VCaP (cell line): ENCODE measurements at regions not wholly inside any gene's neighbourhood (a gene's known extent, or its start where the extent isn't known, plus 50 kb on each side); places are given as distances from the start of the nearest gene placed in this dataset.

Experiments
- H3K27ac ChIP-seq: fragments of 450-650 bp; 2 replicates; pipeline ENCODE4 v1.5.1; 2017
- CTCF ChIP-seq: fragments of 450-650 bp; conservative IDR thresholded peaks from 2 replicates; pipeline ENCODE4 v1.5.1; 2017; ENCODE audit warnings: mild to moderate bottlenecking, moderate library complexity

- TF ChIP-seq CTCF: no peak
- H3K27ac ChIP-seq: no peak overlapping the region
Measured at GRCh38 chr6:92362404-92362803, 1057.0 kb downstream of the EPHA7 start.

GRCh38 chr6:92361990-92362389 lies 1057.4 kb downstream of the EPHA7 start:
- TF ChIP-seq CTCF: no peak
- H3K27ac ChIP-seq: no peak overlapping the region

GRCh38 chr6:92354270-92354829 lies 1065.0 kb downstream of the EPHA7 start:
- TF ChIP-seq CTCF: no peak
- H3K27ac ChIP-seq: no peak overlapping the region

GRCh38 chr6:92352130-92352529 lies 1067.2 kb downstream of the EPHA7 start:
- TF ChIP-seq CTCF: no peak

GRCh38 chr6:92341201-92341600 lies 1078.2 kb downstream of the EPHA7 start:
- no peak for TF ChIP-seq CTCF

More at GRCh38 chr6:92352130-92352529, 1067.2 kb downstream of the EPHA7 start:
- H3K27ac ChIP-seq: no peak overlapping the region

GRCh38 chr6:92339936-92340640 lies 1079.3 kb downstream of the EPHA7 start:
- H3K27ac ChIP-seq: no peak overlapping the region

More at GRCh38 chr6:92341201-92341600, 1078.2 kb downstream of the EPHA7 start:
- H3K27ac ChIP-seq: no peak overlapping the region

GRCh38 chr6:92337571-92337970 lies 1081.8 kb downstream of the EPHA7 start:
- no peak overlapping the region for H3K27ac ChIP-seq
- no peak for TF ChIP-seq CTCF

More at GRCh38 chr6:92339936-92340640, 1079.3 kb downstream of the EPHA7 start:
- TF ChIP-seq CTCF: no peak
